ENCODE measurements at regions not wholly inside any gene's neighbourhood (a gene's known extent, or its start where the extent isn't known, plus 50 kb on each side); places are given as distances from the start of the nearest gene placed in this dataset.

GRCh38 chr12:127267128-127267527 is 999.8 kb upstream of the TMEM132C start:
- Histone ChIP-seq H3K4me3 (ENCODE audit: low read length in 2 of 2) (no peak overlapping the region), H3K4me1 (ENCODE audit: control insufficient read depth in 2 of 2, insufficient read depth in 2 of 2, low read length in 2 of 2) (no peaks in the 10 kb centered on the region), H3K27ac (ENCODE audit: low read depth in 1 of 2, low read length in 1 of 2) (no peak overlapping the region), H3K36me3 (ENCODE audit: control insufficient read depth in 2 of 2, insufficient read depth in 2 of 2, low read length in 1 of 2) (no peaks in the 10 kb centered on the region), H3K9me3 (ENCODE audit: control insufficient read depth in 2 of 2, insufficient read depth in 1 of 2, low read length in 1 of 2) (no peaks in the 10 kb centered on the region), H3K27me3 (ENCODE audit: control insufficient read depth in 2 of 2, insufficient read depth in 1 of 2, low read length in 1 of 2) (no peaks in the 10 kb centered on the region)
- DNase-seq (ENCODE audit: low read depth in 6 of 9, low spot score in 9 of 9), result no peak
- WGBS, result 91% methylated on average over 4 of the region's 4 CpGs

DNA sequence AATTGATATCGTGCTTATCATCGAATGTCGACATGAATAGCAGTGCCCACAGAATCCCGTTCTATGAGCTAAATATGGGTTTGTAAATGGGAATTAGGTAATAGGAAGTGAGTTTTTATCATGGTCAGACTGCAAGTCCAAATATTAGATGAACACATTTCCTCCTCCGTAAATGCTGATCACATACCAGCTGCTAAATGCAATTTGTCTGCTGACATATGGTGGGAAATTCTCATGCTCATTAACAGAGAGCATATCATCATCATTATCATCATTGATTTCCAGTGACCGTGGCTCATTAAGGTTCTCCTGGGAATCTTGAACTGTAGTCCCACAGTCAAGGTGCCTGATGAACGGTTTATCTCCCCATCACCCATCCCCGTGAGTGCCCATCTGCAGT is 998.8 kb upstream of the TMEM132C start:
- 86% methylated on average over 8 of the region's 8 CpGs for WGBS
- Histone ChIP-seq H3K9me3 (ENCODE audit: control insufficient read depth in 2 of 2, insufficient read depth in 1 of 2, low read length in 1 of 2) (no peaks in the 10 kb centered on the region), H3K27ac (ENCODE audit: low read depth in 1 of 2, low read length in 1 of 2) (no peak overlapping the region), H3K27me3 (ENCODE audit: control insufficient read depth in 2 of 2, insufficient read depth in 1 of 2, low read length in 1 of 2) (no peaks in the 10 kb centered on the region), H3K4me1 (ENCODE audit: control insufficient read depth in 2 of 2, insufficient read depth in 2 of 2, low read length in 2 of 2) (no peaks in the 10 kb centered on the region), H3K36me3 (ENCODE audit: control insufficient read depth in 2 of 2, insufficient read depth in 2 of 2, low read length in 1 of 2) (no peaks in the 10 kb centered on the region), H3K4me3 (ENCODE audit: low read length in 2 of 2) (no peak overlapping the region)
- DNase-seq (ENCODE audit: low read depth in 6 of 9, low spot score in 9 of 9), result no peak

DNA sequence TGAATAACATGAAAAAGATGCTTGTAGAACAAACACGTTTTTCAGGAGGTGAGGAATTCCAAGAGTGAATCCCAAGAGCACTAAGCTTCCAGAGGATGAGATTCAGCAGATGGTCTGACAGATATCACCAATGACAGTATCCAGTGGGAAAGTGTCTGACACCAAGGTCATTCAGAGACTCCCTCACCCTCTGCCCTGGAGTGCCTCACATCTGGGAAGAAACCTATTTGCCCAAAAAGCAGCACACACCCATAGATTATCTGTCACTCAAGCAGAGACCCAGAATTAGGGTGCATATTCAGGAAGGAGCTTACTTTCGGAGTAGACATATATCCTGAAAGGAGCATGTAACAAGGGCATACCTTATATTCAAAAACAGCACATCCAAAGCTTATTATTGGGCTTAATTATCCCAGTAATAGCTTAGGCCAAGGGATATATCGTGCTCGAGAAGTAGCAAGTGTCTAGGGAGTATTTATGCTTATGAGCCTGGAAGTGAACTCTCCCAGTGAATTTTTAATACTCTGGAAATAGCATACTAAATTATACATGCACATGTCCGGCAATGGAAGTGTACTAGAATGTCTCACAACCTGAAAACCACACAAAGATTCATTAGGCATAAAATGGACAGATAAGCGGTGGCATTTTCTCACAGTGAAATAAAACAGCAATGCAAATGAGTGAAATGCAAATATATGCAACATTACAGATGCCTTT is 998.1 kb upstream of the TMEM132C start:
- DNase-seq (ENCODE audit: low read depth in 6 of 9, low spot score in 9 of 9), result no peak
- WGBS, result 85% methylated on average over 6 of the region's 6 CpGs
- Histone ChIP-seq H3K9me3 (ENCODE audit: control insufficient read depth in 2 of 2, insufficient read depth in 1 of 2, low read length in 1 of 2) (no peaks in the 10 kb centered on the region), H3K4me1 (ENCODE audit: control insufficient read depth in 2 of 2, insufficient read depth in 2 of 2, low read length in 2 of 2) (no peaks in the 10 kb centered on the region), H3K4me3 (ENCODE audit: low read length in 2 of 2) (no peak overlapping the region), H3K27ac (ENCODE audit: low read depth in 1 of 2, low read length in 1 of 2) (no peak overlapping the region), H3K27me3 (ENCODE audit: control insufficient read depth in 2 of 2, insufficient read depth in 1 of 2, low read length in 1 of 2) (no peaks in the 10 kb centered on the region), H3K36me3 (ENCODE audit: control insufficient read depth in 2 of 2, insufficient read depth in 2 of 2, low read length in 1 of 2) (no peaks in the 10 kb centered on the region)

- no peaks in the 10 kb centered on the region for H3K4me1 ChIP-seq (ENCODE audit: control insufficient read depth in 2 of 2, insufficient read depth in 2 of 2, low read length in 2 of 2)
- WGBS, result 73% methylated on average over 3 of the region's 3 CpGs
- no peak for DNase-seq (ENCODE audit: low read depth in 6 of 9, low spot score in 9 of 9)
- H3K27ac ChIP-seq (ENCODE audit: low read depth in 1 of 2, low read length in 1 of 2), result no peak overlapping the region
- no peaks in the 10 kb centered on the region for H3K9me3 ChIP-seq (ENCODE audit: control insufficient read depth in 2 of 2, insufficient read depth in 1 of 2, low read length in 1 of 2)
- H3K36me3 ChIP-seq (ENCODE audit: control insufficient read depth in 2 of 2, insufficient read depth in 2 of 2, low read length in 1 of 2), result no peaks in the 10 kb centered on the region
- no peaks in the 10 kb centered on the region for H3K27me3 ChIP-seq (ENCODE audit: control insufficient read depth in 2 of 2, insufficient read depth in 1 of 2, low read length in 1 of 2)
- H3K4me3 ChIP-seq (ENCODE audit: low read length in 2 of 2), result no peak overlapping the region
These were observed 996.8 kb upstream of the TMEM132C start for GRCh38 chr12:127270193-127270592.

DNA sequence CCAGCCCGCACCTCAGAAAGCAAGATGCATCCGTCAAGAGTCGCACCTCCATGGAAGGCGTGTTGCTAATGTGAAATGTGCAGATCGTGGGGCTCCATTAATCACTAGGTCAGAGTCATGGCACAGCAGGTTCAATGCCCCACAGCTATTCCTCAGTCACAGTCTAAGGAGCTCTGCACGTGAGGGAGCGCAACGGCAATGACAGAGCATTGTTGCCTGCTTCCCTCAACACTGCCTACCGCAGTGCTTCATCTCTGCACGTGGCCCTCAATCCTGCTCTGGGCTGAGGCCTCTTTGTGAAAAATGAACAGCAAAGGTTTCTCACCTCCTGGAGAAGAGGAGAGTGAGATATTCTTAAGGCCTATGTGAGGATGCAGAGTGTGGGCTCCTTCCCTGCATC is 995.2 kb upstream of the TMEM132C start:
- no peaks in the 10 kb centered on the region for H3K27me3 ChIP-seq (ENCODE audit: control insufficient read depth in 2 of 2, insufficient read depth in 1 of 2, low read length in 1 of 2)
- H3K27ac ChIP-seq (ENCODE audit: low read depth in 1 of 2, low read length in 1 of 2), result no peak overlapping the region
- 91% methylated on average over 10 of the region's 10 CpGs for WGBS
- no peaks in the 10 kb centered on the region for H3K36me3 ChIP-seq (ENCODE audit: control insufficient read depth in 2 of 2, insufficient read depth in 2 of 2, low read length in 1 of 2)
- H3K9me3 ChIP-seq (ENCODE audit: control insufficient read depth in 2 of 2, insufficient read depth in 1 of 2, low read length in 1 of 2), result no peaks in the 10 kb centered on the region
- no peak overlapping the region for H3K4me3 ChIP-seq (ENCODE audit: low read length in 2 of 2)
- no peak for DNase-seq (ENCODE audit: low read depth in 6 of 9, low spot score in 9 of 9)
- no peaks in the 10 kb centered on the region for H3K4me1 ChIP-seq (ENCODE audit: control insufficient read depth in 2 of 2, insufficient read depth in 2 of 2, low read length in 2 of 2)

DNA sequence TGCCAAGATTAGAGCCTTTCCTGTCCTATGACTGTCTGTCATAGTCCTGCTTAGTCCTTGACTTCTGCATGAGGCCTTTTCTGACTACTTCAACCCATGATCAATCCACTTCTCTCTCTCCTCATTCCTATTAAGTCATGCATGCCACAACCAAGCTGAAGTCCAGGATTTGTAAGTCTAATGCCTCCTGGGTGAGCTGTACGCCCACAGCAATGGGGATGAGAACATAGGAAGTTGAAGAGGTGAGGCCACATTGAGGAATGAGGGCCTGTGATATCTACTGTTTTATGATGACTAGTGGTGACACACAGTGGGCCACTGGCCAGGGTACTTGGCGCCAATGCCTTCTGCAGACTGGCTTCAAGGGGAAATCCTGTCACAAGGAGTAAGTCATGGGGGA is 994.1 kb upstream of the TMEM132C start:
- no peaks in the 10 kb centered on the region for H3K27me3 ChIP-seq (ENCODE audit: control insufficient read depth in 2 of 2, insufficient read depth in 1 of 2, low read length in 1 of 2)

GRCh38 chr12:127273626-127274025 is 993.3 kb upstream of the TMEM132C start:
- H3K4me1 ChIP-seq (ENCODE audit: control insufficient read depth in 2 of 2, insufficient read depth in 2 of 2, low read length in 2 of 2), result no peaks in the 10 kb centered on the region
- no peak overlapping the region for H3K27ac ChIP-seq (ENCODE audit: low read depth in 1 of 2, low read length in 1 of 2)
- H3K9me3 ChIP-seq (ENCODE audit: control insufficient read depth in 2 of 2, insufficient read depth in 1 of 2, low read length in 1 of 2), result no peaks in the 10 kb centered on the region
- WGBS, result 91% methylated on average over 3 of the region's 3 CpGs
- no peak for DNase-seq (ENCODE audit: low read depth in 6 of 9, low spot score in 9 of 9)
- H3K4me3 ChIP-seq (ENCODE audit: low read length in 2 of 2), result no peak overlapping the region
- H3K36me3 ChIP-seq (ENCODE audit: control insufficient read depth in 2 of 2, insufficient read depth in 2 of 2, low read length in 1 of 2), result no peaks in the 10 kb centered on the region
- no peaks in the 10 kb centered on the region for H3K27me3 ChIP-seq (ENCODE audit: control insufficient read depth in 2 of 2, insufficient read depth in 1 of 2, low read length in 1 of 2)

More for the DNA sequence above, 994.1 kb upstream of the TMEM132C start:
- Histone ChIP-seq H3K9me3 (ENCODE audit: control insufficient read depth in 2 of 2, insufficient read depth in 1 of 2, low read length in 1 of 2) (no peaks in the 10 kb centered on the region), H3K4me1 (ENCODE audit: control insufficient read depth in 2 of 2, insufficient read depth in 2 of 2, low read length in 2 of 2) (no peaks in the 10 kb centered on the region), H3K27ac (ENCODE audit: low read depth in 1 of 2, low read length in 1 of 2) (no peak overlapping the region), H3K36me3 (ENCODE audit: control insufficient read depth in 2 of 2, insufficient read depth in 2 of 2, low read length in 1 of 2) (no peaks in the 10 kb centered on the region), H3K4me3 (ENCODE audit: low read length in 2 of 2) (no peak overlapping the region)
- WGBS, result 84% methylated on average over 2 of the region's 2 CpGs
- DNase-seq (ENCODE audit: low read depth in 6 of 9, low spot score in 9 of 9), result no peak

DNA sequence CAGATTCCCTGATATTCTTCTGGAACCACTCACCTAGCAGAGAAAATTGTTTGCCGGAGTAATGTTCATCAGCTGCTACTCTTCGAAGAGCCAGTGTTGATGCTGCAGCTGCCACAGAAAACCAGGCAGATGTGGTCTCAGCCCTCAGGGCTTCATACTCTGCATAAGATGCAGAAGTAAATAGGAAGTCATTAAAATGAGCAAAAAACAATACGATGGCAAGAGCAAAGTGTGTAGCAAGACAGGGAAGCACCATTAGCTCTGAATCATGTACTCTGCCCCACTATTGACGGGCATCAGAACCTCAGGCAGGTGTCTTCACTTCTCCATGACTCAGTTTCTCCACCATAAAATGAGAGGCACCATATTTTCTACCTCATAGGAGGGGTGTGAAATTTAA is 991.6 kb upstream of the TMEM132C start:
- H3K27me3 ChIP-seq (ENCODE audit: control insufficient read depth in 2 of 2, insufficient read depth in 1 of 2, low read length in 1 of 2), result no peaks in the 10 kb centered on the region
- H3K36me3 ChIP-seq (ENCODE audit: control insufficient read depth in 2 of 2, insufficient read depth in 2 of 2, low read length in 1 of 2), result no peaks in the 10 kb centered on the region
- no peak for DNase-seq (ENCODE audit: low read depth in 6 of 9, low spot score in 9 of 9)
- no peaks in the 10 kb centered on the region for H3K9me3 ChIP-seq (ENCODE audit: control insufficient read depth in 2 of 2, insufficient read depth in 1 of 2, low read length in 1 of 2)
- no peak overlapping the region for H3K27ac ChIP-seq (ENCODE audit: low read depth in 1 of 2, low read length in 1 of 2)
- no peak overlapping the region for H3K4me3 ChIP-seq (ENCODE audit: low read length in 2 of 2)
- H3K4me1 ChIP-seq (ENCODE audit: control insufficient read depth in 2 of 2, insufficient read depth in 2 of 2, low read length in 2 of 2), result peaks cover 0 to under 1% of the 10 kb centered on the region in 2 donors
- 87% methylated on average over 4 of the region's 4 CpGs for WGBS

DNA sequence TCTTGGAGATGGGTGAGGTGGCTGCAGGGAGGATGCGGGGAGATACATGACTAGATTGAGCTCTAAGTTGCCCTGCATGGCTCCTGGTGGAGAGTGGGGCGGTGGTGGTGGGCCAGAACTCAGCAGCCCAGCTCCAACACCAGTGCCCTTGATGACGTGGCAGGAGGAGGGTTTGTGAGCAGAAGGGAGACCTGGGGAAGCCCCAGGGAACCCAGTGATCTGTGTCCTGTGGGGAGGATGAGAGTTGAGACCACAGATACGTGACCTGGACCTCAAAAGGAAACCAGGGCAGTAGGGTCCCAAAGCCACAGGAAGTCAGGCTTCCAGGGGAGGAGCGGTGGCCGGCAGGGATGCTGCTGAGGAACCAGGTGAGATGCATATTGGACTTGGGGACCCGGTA is 989.1 kb upstream of the TMEM132C start:
- H3K36me3 ChIP-seq (ENCODE audit: control insufficient read depth in 2 of 2, insufficient read depth in 2 of 2, low read length in 1 of 2), result no peaks in the 10 kb centered on the region
- no peak overlapping the region for H3K27ac ChIP-seq (ENCODE audit: low read depth in 1 of 2, low read length in 1 of 2)
- WGBS, result 43% methylated on average over 7 of the region's 7 CpGs
- H3K27me3 ChIP-seq (ENCODE audit: control insufficient read depth in 2 of 2, insufficient read depth in 1 of 2, low read length in 1 of 2), result no peaks in the 10 kb centered on the region
- no peak for DNase-seq (ENCODE audit: low read depth in 6 of 9, low spot score in 9 of 9)
- peaks cover 0 to 2% of the 10 kb centered on the region in 2 donors for H3K4me1 ChIP-seq (ENCODE audit: control insufficient read depth in 2 of 2, insufficient read depth in 2 of 2, low read length in 2 of 2)
- H3K4me3 ChIP-seq (ENCODE audit: low read length in 2 of 2), result no peak overlapping the region
- H3K9me3 ChIP-seq (ENCODE audit: control insufficient read depth in 2 of 2, insufficient read depth in 1 of 2, low read length in 1 of 2), result no peaks in the 10 kb centered on the region
